Thoracic aorta (tissue), 2 donors: ENCODE measurements at regions not wholly inside any gene's neighbourhood (a gene's known extent, or its start where the extent isn't known, plus 50 kb on each side); places are given as distances from the start of the nearest gene placed in this dataset.

Experiments
- ATAC-seq: fragments of 150-250 bp; one replicate; pipeline ENCODE4 v1.8.0; 2017; ENCODE audit warnings: low read depth; ENCODE audit not compliant: insufficient number of reproducible peaks, low FRiP score
- DNase-seq: peaks from one replicate; pipeline ENCODE4 v3.0.0-alpha.2; 2020; ENCODE audit warnings: low spot score
- H3K27ac ChIP-seq, 2 donors: fragments of 200-600 bp; sonication (generic); 1 replicate in 1 of 2; 2 replicates in 1 of 2; pipeline ENCODE4 v1.5.1; 2016; ENCODE audit warnings: mild to moderate bottlenecking in 2 of 2, moderate library complexity in 2 of 2
- H3K27me3 ChIP-seq: fragments of 200-600 bp; sonication (generic); replicated peaks from 2 replicates; pipeline ENCODE4 v1.6.0; 2016; ENCODE audit warnings: mild to moderate bottlenecking; ENCODE audit not compliant: insufficient read depth
- H3K36me3 ChIP-seq: fragments of 200-600 bp; sonication (generic); one replicate; pipeline ENCODE4 v1.5.1; 2016
- H3K4me1 ChIP-seq, 2 donors: fragments of 200-600 bp; sonication (generic); 1 replicate in 1 of 2; 2 replicates in 1 of 2; pipeline versions ENCODE4 v1.5.1 to v1.6.0; 2016; ENCODE audit warnings: low read depth in 2 of 2, mild to moderate bottlenecking in 1 of 2; ENCODE audit not compliant: control insufficient read depth in 1 of 2
- H3K4me3 ChIP-seq: fragments of 200-600 bp; sonication (generic); 2 replicates; pipeline ENCODE4 v1.5.1; 2016; ENCODE audit warnings: mild to moderate bottlenecking
- H3K9me3 ChIP-seq: fragments of 200-600 bp; sonication (generic); 2 replicates; pipeline ENCODE4 v1.5.1; 2016
- CTCF ChIP-seq: fragments of 200-600 bp; sonication (generic); IDR thresholded peaks from one replicate; pipeline ENCODE4 v1.5.1; 2019; ENCODE audit warnings: antibody characterized with exemption

- ATAC-seq (no peak), DNase-seq (no peak)
- Histone ChIP-seq H3K36me3 (no peaks in the 10 kb centered on the region), H3K27me3 (no peaks in the 10 kb centered on the region), H3K27ac (no peak overlapping the region), H3K4me1 (no peaks in the 10 kb centered on the region), H3K4me3 (no peak overlapping the region), H3K9me3 (no peaks in the 10 kb centered on the region)
- no peak for TF ChIP-seq CTCF
These were observed 329.3 kb downstream of the ETAA1 start for GRCh38 chr2:67726416-67726815.

- no peak overlapping the region for H3K27ac ChIP-seq
- no peak for TF ChIP-seq CTCF
- no peak overlapping the region for H3K4me3 ChIP-seq
- H3K36me3 ChIP-seq: no peaks in the 10 kb centered on the region
- H3K4me1 ChIP-seq: no peaks in the 10 kb centered on the region
- DNase-seq (no peak), ATAC-seq (no peak)
- no peaks in the 10 kb centered on the region for H3K27me3 ChIP-seq
- H3K9me3 ChIP-seq: no peaks in the 10 kb centered on the region
These were observed 330.0 kb downstream of the ETAA1 start for GRCh38 chr2:67727131-67727530.

- Histone ChIP-seq H3K27ac (no peak overlapping the region), H3K36me3 (no peaks in the 10 kb centered on the region), H3K4me1 (no peaks in the 10 kb centered on the region), H3K9me3 (no peaks in the 10 kb centered on the region), H3K4me3 (no peak overlapping the region), H3K27me3 (no peaks in the 10 kb centered on the region)
- no peak for DNase-seq
- ATAC-seq: no peak
- no peak for TF ChIP-seq CTCF
These were observed 330.5 kb downstream of the ETAA1 start for GRCh38 chr2:67727623-67728022.

- Histone ChIP-seq H3K27ac (no peak overlapping the region), H3K27me3 (no peaks in the 10 kb centered on the region), H3K36me3 (no peaks in the 10 kb centered on the region), H3K4me1 (no peaks in the 10 kb centered on the region), H3K4me3 (no peak overlapping the region), H3K9me3 (no peaks in the 10 kb centered on the region)
- TF ChIP-seq CTCF: no peak
- DNase-seq (no peak), ATAC-seq (no peak)
These were observed 332.3 kb downstream of the ETAA1 start for GRCh38 chr2:67729474-67729873.

- no peaks in the 10 kb centered on the region for H3K9me3 ChIP-seq
- no peaks in the 10 kb centered on the region for H3K27me3 ChIP-seq
- H3K27ac ChIP-seq: no peak overlapping the region
- no peaks in the 10 kb centered on the region for H3K36me3 ChIP-seq
- H3K4me3 ChIP-seq: no peak overlapping the region
- DNase-seq (no peak), ATAC-seq (no peak)
- TF ChIP-seq CTCF: no peak
- no peaks in the 10 kb centered on the region for H3K4me1 ChIP-seq
These were observed 329.3 kb downstream of the C1D start for GRCh38 chr2:67733517-67733916.
